ENCODE measurements at regions not wholly inside any gene's neighbourhood (a gene's known extent, or its start where the extent isn't known, plus 50 kb on each side); places are given as distances from the start of the nearest gene placed in this dataset.
A peak's percentile ranks its signal among the peaks of the same experiment; 100 is the strongest.

- TF ChIP-seq CTCF (IDR thresholded peaks at IDR 0.05; ENCODE audit: partially characterized antibody, unreplicated experiment): no peak
- no peak for DNase-seq
- Mint-ChIP-seq H3K27me3 (ENCODE audit: unreplicated experiment) (peaks cover under 1% of the 10 kb centered on the region), H3K27ac (ENCODE audit: unreplicated experiment) (no peak overlapping the region), H3K4me1 (ENCODE audit: low read depth, unreplicated experiment) (no peaks in the 10 kb centered on the region), H3K36me3 (ENCODE audit: unreplicated experiment) (no peaks in the 10 kb centered on the region), H3K9me3 (ENCODE audit: unreplicated experiment) (no peaks in the 10 kb centered on the region), H3K4me3 (ENCODE audit: unreplicated experiment) (no peak overlapping the region)
These were observed 134.1 kb upstream of the TMEM45B start for GRCh38 chr11:129681344-129682114.

GRCh38 chr11:129686269-129686668, 129.4 kb upstream of the TMEM45B start:
- Mint-ChIP-seq H3K9me3 (ENCODE audit: unreplicated experiment) (no peaks in the 10 kb centered on the region), H3K27ac (ENCODE audit: unreplicated experiment) (no peak overlapping the region), H3K4me3 (ENCODE audit: unreplicated experiment) (no peak overlapping the region), H3K36me3 (ENCODE audit: unreplicated experiment) (no peaks in the 10 kb centered on the region), H3K4me1 (ENCODE audit: low read depth, unreplicated experiment) (no peaks in the 10 kb centered on the region), H3K27me3 (ENCODE audit: unreplicated experiment) (peaks cover 3% of the 10 kb centered on the region)
- no peak for DNase-seq
- TF ChIP-seq CTCF (IDR thresholded peaks at IDR 0.05; ENCODE audit: partially characterized antibody, unreplicated experiment): no peak

GRCh38 chr11:129691142-129691541, 124.5 kb upstream of the TMEM45B start:
- H3K36me3 Mint-ChIP-seq (ENCODE audit: unreplicated experiment): no peaks in the 10 kb centered on the region
- no peaks in the 10 kb centered on the region for H3K4me1 Mint-ChIP-seq (ENCODE audit: low read depth, unreplicated experiment)
- no peak for DNase-seq
- H3K4me3 Mint-ChIP-seq (ENCODE audit: unreplicated experiment): no peak overlapping the region
- no peak for TF ChIP-seq CTCF (IDR thresholded peaks at IDR 0.05; ENCODE audit: partially characterized antibody, unreplicated experiment)
- peaks cover 2% of the 10 kb centered on the region for H3K9me3 Mint-ChIP-seq (ENCODE audit: unreplicated experiment)
- H3K27me3 Mint-ChIP-seq (ENCODE audit: unreplicated experiment): peaks cover 5% of the 10 kb centered on the region
- no peak overlapping the region for H3K27ac Mint-ChIP-seq (ENCODE audit: unreplicated experiment)

GRCh38 chr11:129694538-129694937, 121.1 kb upstream of the TMEM45B start:
- no peak overlapping the region for H3K27ac Mint-ChIP-seq (ENCODE audit: unreplicated experiment)
- H3K4me3 Mint-ChIP-seq (ENCODE audit: unreplicated experiment): no peak overlapping the region
- H3K27me3 Mint-ChIP-seq (ENCODE audit: unreplicated experiment): peaks cover 7% of the 10 kb centered on the region
- H3K4me1 Mint-ChIP-seq (ENCODE audit: low read depth, unreplicated experiment): no peaks in the 10 kb centered on the region
- peaks cover 6% of the 10 kb centered on the region for H3K9me3 Mint-ChIP-seq (ENCODE audit: unreplicated experiment)
- peak; percentile 32 for DNase-seq
- TF ChIP-seq CTCF (IDR thresholded peaks at IDR 0.05; ENCODE audit: partially characterized antibody, unreplicated experiment): no peak
- H3K36me3 Mint-ChIP-seq (ENCODE audit: unreplicated experiment): no peaks in the 10 kb centered on the region

GRCh38 chr11:129694966-129695365, 120.7 kb upstream of the TMEM45B start:
- no peak for DNase-seq
- no peak overlapping the region for H3K4me3 Mint-ChIP-seq (ENCODE audit: unreplicated experiment)
- H3K4me1 Mint-ChIP-seq (ENCODE audit: low read depth, unreplicated experiment): no peaks in the 10 kb centered on the region
- peaks cover 7% of the 10 kb centered on the region for H3K27me3 Mint-ChIP-seq (ENCODE audit: unreplicated experiment)
- peaks cover 6% of the 10 kb centered on the region for H3K9me3 Mint-ChIP-seq (ENCODE audit: unreplicated experiment)
- H3K36me3 Mint-ChIP-seq (ENCODE audit: unreplicated experiment): no peaks in the 10 kb centered on the region
- H3K27ac Mint-ChIP-seq (ENCODE audit: unreplicated experiment): no peak overlapping the region
- no peak for TF ChIP-seq CTCF (IDR thresholded peaks at IDR 0.05; ENCODE audit: partially characterized antibody, unreplicated experiment)
